H7 (cell line): ENCODE measurements at regions not wholly inside any gene's neighbourhood (a gene's known extent, or its start where the extent isn't known, plus 50 kb on each side); places are given as distances from the start of the nearest gene placed in this dataset.
"Not testable (repeated sequence)": the region's sequence is repeated elsewhere in the genome, so short reads cannot be mapped to it uniquely, and the experiment has no call there.

ENCODE experiments used
- DNase-seq: peaks from one replicate; pipeline ENCODE4 v3.0.0; 2012
- H3K27me3 ChIP-seq: 2 replicates; pipeline ENCODE4 v1.6.0; 2011; ENCODE audit warnings: mild to moderate bottlenecking, low read length; ENCODE audit not compliant: control insufficient read depth, insufficient read depth
- H3K36me3 ChIP-seq: replicated peaks from 2 replicates; pipeline ENCODE4 v1.5.1; 2011; ENCODE audit warnings: low read length; ENCODE audit not compliant: control insufficient read depth, insufficient read depth
- H3K4me3 ChIP-seq: 2 replicates; pipeline ENCODE4 v1.5.1; 2011; ENCODE audit warnings: low read depth, mild to moderate bottlenecking, control low read depth, low read length, moderate library complexity; ENCODE audit not compliant: insufficient read depth

DNA sequence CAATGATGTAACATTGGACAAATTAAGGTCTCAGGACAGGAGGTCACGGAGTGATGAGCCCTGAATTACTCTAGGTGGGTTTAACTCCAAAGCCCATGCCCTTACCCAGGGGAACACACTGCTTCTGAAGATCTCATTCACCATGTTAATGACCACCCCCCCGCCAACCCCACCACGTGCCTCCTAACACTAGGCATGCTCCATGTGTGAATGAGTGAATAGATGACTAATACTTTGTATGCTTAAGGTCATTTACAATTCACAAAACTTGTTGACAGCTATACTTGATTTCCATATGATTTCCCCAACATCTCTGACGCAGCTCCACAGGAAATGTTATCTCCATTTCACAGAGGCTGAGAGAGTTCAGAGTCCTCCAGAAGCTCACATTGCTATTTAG lies 184.9 kb downstream of the ZNF92 start:
- not testable (repeated sequence) for DNase-seq, H3K36me3 ChIP-seq, H3K27me3 ChIP-seq, H3K4me3 ChIP-seq

DNA sequence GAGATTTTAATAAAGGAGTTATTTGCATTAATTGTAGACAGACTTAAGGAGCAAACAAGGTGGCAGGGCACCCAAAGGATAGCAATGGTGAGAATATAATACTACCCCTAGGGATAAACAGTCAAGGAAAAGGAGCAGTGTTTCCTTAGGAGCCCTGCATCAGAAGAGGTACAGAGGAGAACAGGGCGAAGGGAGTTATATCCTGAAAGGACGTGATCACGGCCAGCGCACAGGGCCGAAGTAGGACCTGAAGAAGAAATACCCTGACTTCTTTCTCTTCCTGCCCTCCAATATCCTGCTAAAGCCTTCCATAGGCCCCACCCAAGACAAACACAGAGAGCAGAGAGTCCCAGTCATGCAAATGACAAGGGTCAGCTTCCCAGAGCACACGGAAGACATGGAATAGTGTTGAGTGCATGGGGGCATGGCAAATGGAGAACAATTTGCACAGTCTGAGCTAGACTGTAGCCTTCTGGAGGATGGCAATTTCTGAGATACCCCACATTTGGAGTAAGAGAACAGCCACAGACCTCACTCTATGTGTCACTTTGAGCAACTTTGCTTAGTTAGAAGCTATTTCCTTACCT lies 188.2 kb downstream of the ZNF92 start:
- DNase-seq, H3K36me3 ChIP-seq, H3K4me3 ChIP-seq, H3K27me3 ChIP-seq: not testable (repeated sequence)

DNA sequence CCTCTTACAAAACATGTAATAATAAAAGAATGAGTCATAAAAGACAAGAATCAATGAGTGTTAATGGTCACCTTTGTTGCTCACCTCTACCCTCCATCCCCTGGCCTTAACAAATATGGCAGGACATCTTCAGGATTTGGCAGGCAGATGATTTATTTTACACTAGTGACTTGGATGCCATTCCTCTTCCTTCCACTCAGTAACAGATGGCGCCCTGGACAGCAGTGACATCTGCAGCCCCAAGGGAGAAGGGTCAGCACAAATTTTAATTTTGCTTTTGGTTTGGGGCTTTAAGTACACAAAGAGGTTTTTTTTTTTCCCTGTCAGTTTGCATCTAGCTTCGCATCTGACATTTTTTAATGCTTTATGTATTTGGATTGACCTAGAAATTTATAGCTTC lies 188.9 kb downstream of the ZNF92 start:
- not testable (repeated sequence) for H3K27me3 ChIP-seq, H3K4me3 ChIP-seq, DNase-seq, H3K36me3 ChIP-seq

DNA sequence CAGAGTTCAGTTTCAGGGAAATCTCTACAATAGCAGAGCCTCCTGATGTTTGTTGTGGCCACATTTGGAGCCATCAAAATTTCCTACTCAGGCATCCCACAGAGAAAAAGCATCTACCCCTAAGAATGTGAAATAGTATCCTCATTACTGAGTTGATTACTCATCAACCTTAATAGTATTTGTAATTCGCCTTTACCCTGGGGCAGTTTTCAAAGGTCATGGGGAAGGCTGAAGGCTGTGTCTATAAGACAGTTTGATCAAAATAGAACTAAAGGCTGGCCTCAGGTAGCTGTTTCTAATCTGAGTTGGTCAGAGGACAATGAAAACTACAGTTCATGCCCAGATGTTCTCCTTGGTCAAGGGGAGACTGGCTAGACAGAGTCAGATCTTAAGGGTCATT lies 189.7 kb downstream of the ZNF92 start:
- not testable (repeated sequence) for H3K36me3 ChIP-seq, H3K27me3 ChIP-seq, H3K4me3 ChIP-seq, DNase-seq

DNA sequence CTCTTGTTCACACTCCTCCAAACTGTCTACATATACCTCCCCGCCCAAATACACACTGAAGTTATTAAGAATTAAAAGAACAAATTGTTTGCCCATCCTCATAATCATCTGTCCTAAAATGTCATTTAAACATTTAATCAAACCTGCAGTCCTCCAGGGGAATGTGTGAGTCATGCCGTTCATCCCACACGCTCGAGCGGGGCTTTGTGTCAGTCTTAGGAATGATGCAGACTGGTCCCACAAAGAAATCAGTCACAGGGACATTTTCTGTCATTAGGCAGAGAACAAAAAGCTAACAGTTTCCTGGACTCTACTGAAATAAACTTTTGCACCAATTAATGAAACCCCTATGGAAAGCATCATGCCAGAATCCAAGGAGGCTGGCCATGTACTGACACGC lies 194.6 kb downstream of the ZNF92 start:
- not testable (repeated sequence) for H3K4me3 ChIP-seq, H3K27me3 ChIP-seq, H3K36me3 ChIP-seq, DNase-seq

DNA sequence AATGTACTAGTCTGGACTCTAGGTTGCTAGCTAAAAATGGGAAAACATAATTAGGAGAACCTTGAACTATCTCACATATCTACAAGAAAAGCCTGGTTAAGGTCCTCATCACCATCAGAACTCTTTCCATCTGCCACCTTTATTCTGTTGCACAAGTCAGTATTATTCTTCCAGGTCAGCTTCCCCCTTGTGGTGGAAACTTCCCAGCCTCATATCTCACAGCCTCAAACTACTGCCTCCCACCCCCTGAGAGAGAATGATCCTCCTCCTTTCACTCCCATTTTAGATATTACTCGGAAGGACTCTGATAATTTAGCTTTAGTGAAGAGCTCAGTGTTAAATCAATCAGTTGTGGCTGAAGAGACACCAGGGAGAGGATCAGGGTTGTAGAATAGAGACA lies 197.3 kb downstream of the ZNF92 start:
- not testable (repeated sequence) for H3K4me3 ChIP-seq, H3K36me3 ChIP-seq, H3K27me3 ChIP-seq, DNase-seq

DNA sequence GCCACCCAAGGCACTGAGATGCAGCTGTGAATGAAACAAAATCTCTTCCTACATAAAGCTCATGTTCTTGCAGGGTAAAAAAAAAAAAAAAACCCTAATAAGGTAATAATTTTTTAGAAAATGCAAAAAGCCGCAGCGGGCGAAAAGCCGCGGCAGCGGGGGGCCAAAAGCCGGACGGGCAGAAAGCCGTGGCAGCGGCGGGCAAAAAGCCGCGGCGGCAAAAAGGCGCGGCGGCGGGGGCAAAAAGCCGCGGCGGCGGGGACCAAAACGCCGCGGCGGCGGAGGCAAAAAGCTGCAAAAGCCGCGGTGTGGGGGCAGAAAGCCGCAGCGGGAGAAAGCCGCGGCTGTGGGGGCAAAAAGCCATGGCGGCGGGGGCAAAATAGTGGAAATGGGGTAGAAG lies 198.9 kb downstream of the ZNF92 start:
- not testable (repeated sequence) for DNase-seq, H3K4me3 ChIP-seq, H3K27me3 ChIP-seq, H3K36me3 ChIP-seq

DNA sequence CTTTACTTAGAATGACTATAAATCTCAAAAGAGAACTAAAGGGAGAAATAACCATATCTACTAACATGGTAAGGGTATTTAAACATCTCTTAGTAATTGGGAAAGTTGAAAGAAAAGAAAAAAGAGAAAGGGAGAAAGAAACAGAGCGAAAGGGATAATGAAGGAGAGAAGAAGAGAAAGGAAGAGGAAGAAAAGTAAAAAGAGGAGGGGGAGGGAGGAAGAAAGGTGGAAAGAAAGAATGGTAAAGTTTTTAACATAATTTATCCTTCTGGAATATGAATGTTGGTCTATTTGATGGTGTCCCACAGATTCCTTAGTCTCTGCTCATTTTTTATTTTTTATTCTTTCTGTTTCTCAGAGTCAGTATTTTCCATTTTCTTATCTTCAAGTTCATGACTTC lies 202.7 kb downstream of the ZNF92 start:
- not testable (repeated sequence) for H3K4me3 ChIP-seq, DNase-seq, H3K27me3 ChIP-seq, H3K36me3 ChIP-seq

DNA sequence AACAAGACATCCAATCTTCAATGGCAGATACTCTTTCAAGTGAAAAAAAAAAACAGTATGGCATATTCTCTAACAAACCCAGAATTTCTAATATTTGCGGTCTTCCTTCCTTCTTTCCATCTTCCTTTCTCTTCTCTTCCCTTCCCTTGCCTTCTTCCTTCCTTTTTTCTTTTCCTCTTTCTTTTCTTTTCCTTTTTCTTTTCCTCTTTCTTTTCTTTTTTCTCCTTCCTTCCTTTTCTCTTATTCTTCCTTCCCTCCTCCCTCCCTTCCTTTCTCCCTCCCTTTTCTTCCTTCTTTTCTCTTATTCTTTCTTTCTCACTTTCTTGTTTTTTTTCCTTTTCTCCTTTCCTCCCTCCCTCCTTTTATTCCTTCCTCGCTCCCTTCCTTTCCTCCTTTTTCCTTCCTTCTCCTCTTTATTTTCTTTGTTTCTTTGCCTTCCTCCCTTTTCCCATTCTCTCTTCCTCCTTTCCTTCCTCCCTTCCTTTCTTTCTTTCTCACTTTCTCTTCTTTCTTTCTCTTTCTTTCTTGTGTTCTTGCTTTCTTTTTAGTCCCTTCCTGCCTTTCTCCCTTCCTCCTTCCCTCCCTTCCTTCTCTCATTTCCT lies 209.0 kb downstream of the ZNF92 start:
- not testable (repeated sequence) for H3K36me3 ChIP-seq, H3K4me3 ChIP-seq, DNase-seq, H3K27me3 ChIP-seq

DNA sequence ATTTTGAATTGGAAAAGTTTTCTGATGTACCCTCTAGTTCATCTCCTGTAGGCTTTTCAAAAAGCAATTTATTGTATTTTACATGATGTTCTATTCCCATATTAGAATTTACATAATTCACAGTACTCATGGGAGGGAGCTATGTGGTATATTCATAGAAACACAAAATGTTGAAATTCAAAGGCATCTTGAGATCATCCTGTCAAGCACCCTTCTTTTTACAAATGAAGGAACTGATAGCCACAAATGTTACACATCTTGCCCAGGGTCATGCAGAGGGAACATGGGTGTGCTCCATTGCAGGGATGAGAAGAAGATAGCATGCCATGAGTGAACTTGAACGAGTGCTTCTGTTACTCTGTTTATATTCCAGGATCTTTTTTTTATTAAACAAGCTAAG lies 228.8 kb downstream of the ZNF92 start:
- H3K4me3 ChIP-seq, H3K36me3 ChIP-seq, DNase-seq, H3K27me3 ChIP-seq: not testable (repeated sequence)

DNA sequence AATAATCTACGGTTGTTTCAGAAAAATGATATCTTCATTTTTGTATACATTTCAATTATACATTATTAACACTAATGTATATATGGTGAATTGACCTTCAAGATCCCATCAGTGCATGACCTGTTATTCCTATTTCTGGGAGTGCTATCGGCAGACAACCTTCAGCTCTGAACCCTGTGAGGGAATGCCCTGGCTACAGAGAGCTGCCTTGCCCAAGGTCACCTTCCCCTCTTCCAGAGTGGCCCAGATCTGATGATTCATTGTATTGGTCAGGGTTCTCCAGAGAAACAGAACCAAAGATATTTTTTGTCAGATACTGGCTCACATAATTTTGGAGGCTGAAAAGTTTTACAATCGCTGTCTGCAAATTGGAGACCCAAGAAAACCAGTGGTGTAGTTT lies 235.5 kb downstream of the ZNF92 start:
- Histone ChIP-seq H3K27me3 (no peaks in the 10 kb centered on the region), H3K4me3 (no peak overlapping the region), H3K36me3 (no peaks in the 10 kb centered on the region)
- DNase-seq: no peak

DNA sequence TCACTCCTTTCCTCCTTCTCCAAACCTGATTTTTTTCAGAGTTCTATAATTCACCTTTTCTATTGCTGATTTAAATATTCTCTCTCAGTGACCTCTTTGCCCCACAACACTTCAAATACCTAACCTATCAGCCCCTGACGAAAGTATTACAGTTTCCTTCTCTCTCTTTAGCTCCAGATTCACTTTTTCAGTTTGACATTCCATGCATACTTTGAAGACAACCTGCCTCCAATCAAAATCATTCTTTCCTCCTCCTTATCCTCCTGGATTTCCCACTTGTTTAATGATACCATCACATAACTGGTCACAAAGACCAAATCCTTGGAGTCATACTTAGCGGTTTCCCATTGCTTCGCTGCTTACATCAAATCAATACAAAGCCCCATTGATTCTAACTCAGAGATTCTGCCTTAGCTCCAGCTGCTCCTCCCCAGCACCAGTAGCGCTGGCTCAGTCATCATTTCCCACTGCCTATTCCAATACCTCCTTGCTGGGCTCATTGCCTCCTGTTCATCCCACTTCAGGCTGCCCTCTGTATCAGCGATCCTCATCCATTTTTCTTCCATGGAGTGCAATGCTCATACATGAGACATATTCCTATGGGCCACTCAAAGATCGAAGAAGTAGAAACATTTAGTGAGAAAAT lies 240.1 kb downstream of the ZNF92 start:
- not testable (repeated sequence) for DNase-seq, H3K27me3 ChIP-seq, H3K36me3 ChIP-seq, H3K4me3 ChIP-seq

DNA sequence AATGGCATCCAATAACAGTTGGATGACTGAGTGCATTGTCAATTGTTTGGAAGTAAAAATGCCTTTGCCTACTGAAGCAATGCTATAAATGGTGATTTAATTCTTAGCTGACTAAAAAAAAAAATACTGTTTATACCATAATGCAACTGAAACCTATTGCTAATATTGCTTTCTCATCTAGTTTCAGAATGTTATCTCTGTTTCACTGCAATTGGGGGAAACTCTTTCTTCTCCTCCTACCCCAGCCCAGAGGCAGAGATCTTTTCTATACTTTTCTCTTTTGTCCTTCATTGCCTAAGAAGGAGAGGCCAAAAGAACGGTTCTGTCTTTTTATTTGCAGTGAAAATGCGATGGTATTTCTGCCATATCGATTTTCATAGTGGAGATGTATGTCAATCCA lies 242.5 kb downstream of the ZNF92 start:
- not testable (repeated sequence) for H3K27me3 ChIP-seq, H3K36me3 ChIP-seq, DNase-seq, H3K4me3 ChIP-seq

DNA sequence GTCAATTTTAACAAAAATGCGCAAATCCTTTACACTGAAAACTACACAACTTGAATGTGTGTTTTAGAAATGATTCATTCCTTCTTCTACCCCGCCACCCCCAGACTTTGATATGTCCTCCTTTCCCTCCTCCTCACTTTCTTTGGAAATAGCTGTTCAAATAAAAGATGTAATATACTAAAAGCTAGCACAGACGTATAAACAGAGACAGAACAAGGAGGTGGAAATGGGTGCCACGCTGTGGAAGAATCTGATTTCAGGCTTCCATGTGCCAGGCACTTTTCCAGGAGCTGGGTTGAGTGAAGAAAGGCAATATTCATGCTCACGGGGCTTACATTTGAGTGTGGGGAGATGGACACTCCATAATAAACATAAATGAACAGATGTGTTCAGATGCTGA lies 246.6 kb downstream of the ZNF92 start:
- H3K36me3 ChIP-seq, H3K27me3 ChIP-seq, DNase-seq, H3K4me3 ChIP-seq: not testable (repeated sequence)

DNA sequence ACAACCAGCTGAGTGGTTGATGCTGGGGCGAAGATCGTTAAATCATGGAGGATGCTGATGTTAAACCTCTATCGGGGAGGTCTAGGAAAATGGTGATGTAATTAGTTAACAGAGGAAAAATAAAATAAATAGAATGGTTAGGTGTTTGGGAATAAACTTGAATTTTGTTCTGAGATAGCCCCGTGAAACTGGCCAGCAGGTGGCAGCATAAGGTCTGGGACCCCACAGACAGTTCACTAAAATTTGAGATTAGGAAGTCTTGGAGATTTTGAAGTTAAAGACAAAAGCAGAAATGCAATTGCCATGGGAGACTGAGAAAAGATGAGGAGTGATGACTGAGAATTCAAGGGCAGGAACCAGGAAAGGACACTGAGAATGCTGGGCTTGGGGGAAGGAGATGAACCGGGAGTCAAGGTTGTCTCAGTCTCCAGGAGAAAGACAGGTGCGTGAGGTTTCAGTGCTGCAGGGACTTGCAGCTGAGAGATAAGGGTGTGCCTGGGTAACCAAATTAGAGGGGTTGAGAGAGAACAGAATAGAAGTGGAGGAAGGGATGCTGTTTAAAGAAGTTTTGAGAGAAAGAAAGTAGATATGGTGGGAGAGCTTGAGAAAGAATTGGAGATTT lies 248.0 kb downstream of the ZNF92 start:
- not testable (repeated sequence) for DNase-seq, H3K27me3 ChIP-seq, H3K4me3 ChIP-seq, H3K36me3 ChIP-seq
